ENCODE measurements at regions not wholly inside any gene's neighbourhood (a gene's known extent, or its start where the extent isn't known, plus 50 kb on each side); places are given as distances from the start of the nearest gene placed in this dataset.

DNA sequence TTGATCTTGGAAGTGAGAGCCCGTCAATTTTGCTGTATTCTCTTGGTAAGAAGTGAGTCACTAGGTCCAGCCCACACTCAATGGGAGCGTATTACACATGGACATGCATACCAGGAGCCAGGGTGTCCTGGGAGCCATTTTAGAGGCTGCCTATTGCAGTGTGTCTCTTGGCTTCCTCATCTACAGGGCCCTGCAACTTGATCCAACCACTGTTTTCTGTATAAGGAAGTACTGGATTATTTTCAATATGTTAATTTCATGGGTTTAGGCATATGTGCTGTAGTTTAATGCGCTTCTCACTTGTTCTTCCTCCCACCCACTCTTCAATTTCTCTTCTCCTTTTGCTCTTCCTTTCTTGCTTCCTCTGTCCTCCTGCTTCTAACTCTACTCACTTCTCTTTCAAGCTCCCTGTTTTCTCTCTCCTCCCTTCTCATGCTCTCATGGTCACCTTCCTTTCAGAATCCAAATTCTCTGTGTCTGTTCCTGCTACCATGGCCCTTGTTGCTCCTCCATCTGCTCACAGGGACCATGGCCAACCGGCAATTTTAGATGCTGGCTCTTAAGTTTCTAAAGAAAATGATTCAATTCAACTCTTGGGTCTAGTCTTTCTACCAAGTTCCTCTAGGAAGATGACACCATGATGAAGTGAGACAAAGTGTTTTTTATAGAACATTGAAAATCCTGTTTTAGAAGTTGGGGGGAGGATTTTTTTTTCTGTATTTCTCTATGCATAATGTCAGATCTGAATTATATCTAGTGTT is 152.0 kb upstream of the ZEB2 start:
- Mint-ChIP-seq H3K4me1 (ENCODE audit: low read depth) (no peaks in the 10 kb centered on the region), H3K36me3 (ENCODE audit: low read depth) (no peaks in the 10 kb centered on the region), H3K27ac (ENCODE audit: unreplicated experiment) (no peak overlapping the region), H3K27me3 (ENCODE audit: low read depth) (no peaks in the 10 kb centered on the region), H3K4me3 (ENCODE audit: unreplicated experiment) (no peak overlapping the region), H3K9me3 (ENCODE audit: low read depth) (peaks cover 3% of the 10 kb centered on the region)
- TF ChIP-seq, protein P1, sequence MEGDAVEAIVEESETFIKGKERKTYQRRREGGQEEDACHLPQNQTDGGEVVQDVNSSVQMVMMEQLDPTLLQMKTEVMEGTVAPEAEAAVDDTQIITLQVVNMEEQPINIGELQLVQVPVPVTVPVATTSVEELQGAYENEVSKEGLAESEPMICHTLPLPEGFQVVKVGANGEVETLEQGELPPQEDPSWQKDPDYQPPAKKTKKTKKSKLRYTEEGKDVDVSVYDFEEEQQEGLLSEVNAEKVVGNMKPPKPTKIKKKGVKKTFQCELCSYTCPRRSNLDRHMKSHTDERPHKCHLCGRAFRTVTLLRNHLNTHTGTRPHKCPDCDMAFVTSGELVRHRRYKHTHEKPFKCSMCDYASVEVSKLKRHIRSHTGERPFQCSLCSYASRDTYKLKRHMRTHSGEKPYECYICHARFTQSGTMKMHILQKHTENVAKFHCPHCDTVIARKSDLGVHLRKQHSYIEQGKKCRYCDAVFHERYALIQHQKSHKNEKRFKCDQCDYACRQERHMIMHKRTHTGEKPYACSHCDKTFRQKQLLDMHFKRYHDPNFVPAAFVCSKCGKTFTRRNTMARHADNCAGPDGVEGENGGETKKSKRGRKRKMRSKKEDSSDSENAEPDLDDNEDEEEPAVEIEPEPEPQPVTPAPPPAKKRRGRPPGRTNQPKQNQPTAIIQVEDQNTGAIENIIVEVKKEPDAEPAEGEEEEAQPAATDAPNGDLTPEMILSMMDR (IDR thresholded peaks at IDR 0.05) = no peak
- no peak for DNase-seq (ENCODE audit: low spot score)

DNA sequence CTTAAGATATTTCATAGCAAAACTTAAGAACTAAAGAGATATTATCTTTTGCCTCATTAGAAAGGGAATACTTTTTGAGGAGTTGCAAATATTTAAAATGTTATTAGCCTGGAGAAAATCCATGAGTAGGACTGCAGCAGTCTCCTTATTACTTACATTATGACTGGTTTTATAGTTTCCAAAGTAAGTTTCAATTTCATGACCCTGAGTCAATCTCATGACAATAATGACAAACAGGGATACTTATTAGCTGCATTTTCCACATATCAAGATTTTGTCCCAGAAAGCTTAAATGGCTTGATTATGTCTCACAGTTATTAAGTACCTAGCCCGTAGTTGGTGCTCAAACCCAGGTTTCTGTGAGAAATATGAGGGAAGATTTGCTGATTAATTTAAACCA is 150.8 kb upstream of the ZEB2 start:
- Mint-ChIP-seq H3K4me3 (ENCODE audit: unreplicated experiment) (no peak overlapping the region), H3K27me3 (ENCODE audit: low read depth) (no peaks in the 10 kb centered on the region), H3K36me3 (ENCODE audit: low read depth) (no peaks in the 10 kb centered on the region), H3K27ac (ENCODE audit: unreplicated experiment) (no peak overlapping the region), H3K9me3 (ENCODE audit: low read depth) (peaks cover 3% of the 10 kb centered on the region), H3K4me1 (ENCODE audit: low read depth) (peaks cover 6% of the 10 kb centered on the region)
- DNase-seq (ENCODE audit: low spot score) = no peak
- TF ChIP-seq, protein P1 (IDR thresholded peaks at IDR 0.05) = no peak

DNA sequence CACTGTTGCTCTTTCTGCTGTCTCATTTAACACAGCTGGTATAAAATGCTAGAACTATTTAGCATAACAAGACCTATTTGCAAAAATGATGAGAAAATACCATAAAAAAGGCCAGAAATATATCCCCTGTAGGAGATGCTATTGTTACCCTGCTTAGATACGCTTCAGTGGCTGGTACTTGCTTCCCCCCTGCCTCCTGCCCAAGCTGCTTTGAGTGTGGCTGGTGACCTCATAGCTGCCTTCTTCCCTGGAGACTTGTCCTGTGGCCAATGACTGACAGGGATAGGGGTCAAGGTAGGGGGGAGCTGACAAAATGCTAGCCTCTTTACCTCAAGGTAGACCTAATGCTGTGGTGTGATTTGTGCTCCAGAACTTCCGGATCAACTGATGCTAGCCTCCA is 150.2 kb upstream of the ZEB2 start:
- no peak overlapping the region for H3K4me3 Mint-ChIP-seq (ENCODE audit: unreplicated experiment)
- H3K27ac Mint-ChIP-seq (ENCODE audit: unreplicated experiment) = no peak overlapping the region
- H3K27me3 Mint-ChIP-seq (ENCODE audit: low read depth) = no peaks in the 10 kb centered on the region
- peaks cover 3% of the 10 kb centered on the region for H3K9me3 Mint-ChIP-seq (ENCODE audit: low read depth)
- no peaks in the 10 kb centered on the region for H3K36me3 Mint-ChIP-seq (ENCODE audit: low read depth)
- TF ChIP-seq, protein P1 (IDR thresholded peaks at IDR 0.05) = no peak
- H3K4me1 Mint-ChIP-seq (ENCODE audit: low read depth) = peaks cover 6% of the 10 kb centered on the region
- no peak for DNase-seq (ENCODE audit: low spot score)

DNA sequence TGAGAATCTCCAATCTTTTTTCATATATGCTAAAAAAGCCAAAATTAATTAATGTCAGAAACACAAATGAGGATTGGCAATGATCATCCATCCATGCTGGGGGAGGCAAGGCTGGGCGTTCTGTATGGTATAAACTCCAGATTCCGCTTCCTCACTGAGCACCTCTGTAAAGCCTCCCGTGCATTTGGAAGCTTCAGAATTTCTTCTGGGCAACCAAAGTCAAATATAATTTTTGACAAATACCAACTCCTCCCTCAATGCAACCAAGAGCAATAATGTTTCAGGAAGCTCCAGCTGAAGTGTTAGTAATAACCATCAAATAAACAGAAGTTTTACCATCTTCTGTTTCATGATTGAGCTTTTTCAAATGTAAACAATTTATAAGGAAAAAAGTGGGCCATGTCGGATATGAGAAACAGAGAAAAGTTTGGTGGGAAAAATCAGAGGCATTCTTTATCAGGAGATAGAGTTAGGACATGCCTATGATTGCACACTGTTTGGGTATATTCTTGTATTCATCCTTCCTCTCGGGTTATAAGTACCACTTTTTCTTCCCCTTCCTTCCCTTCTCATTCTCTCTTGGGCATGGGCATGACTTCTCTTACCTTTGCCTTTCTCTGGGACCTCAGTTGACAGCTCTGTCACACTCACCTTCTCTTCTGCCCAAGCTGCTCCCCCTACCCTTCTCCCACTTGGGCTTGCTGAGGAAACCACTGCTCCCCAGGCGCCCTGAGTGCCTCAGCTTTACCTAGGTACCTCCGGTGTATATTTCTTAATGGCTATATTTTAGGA is 149.5 kb upstream of the ZEB2 start:
- Mint-ChIP-seq H3K27ac (ENCODE audit: unreplicated experiment) (no peak overlapping the region), H3K4me3 (ENCODE audit: unreplicated experiment) (no peak overlapping the region), H3K27me3 (ENCODE audit: low read depth) (no peaks in the 10 kb centered on the region), H3K9me3 (ENCODE audit: low read depth) (peaks cover 3% of the 10 kb centered on the region), H3K4me1 (ENCODE audit: low read depth) (peaks cover 6% of the 10 kb centered on the region), H3K36me3 (ENCODE audit: low read depth) (no peaks in the 10 kb centered on the region)
- no peak for DNase-seq (ENCODE audit: low spot score)
- TF ChIP-seq, protein P1 (IDR thresholded peaks at IDR 0.05) = no peak

DNA sequence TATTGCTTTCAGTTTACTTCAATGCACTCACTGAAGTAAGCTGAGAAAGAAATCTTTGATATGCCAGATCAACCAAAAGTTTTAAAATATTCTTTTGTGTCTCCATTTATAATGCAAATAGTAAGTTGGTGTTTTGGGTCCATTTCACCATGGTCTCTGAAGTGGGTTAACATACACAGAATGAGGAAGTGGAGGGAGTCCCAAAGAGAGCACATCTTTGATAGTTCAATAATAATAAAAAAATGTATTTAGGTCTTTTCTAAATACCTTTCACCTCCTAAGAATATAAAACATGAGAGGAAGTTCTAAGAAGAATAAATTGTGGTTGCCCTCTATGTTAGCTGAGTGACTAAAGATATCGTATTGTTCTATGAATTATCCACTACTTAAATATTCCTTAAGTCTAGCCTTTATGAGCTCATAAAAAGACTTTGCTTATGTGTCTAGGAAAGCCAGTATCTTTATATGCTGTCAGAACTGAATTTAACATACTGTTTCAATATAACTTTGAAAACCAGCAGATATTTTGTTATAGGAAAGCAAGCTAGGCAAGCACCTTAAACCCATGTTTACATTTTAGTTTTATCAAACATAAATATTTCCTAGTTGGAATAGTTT is 148.7 kb upstream of the ZEB2 start:
- Mint-ChIP-seq H3K27me3 (ENCODE audit: low read depth) (no peaks in the 10 kb centered on the region), H3K9me3 (ENCODE audit: low read depth) (peaks cover 3% of the 10 kb centered on the region), H3K4me1 (ENCODE audit: low read depth) (peaks cover 6% of the 10 kb centered on the region), H3K27ac (ENCODE audit: unreplicated experiment) (no peak overlapping the region), H3K4me3 (ENCODE audit: unreplicated experiment) (no peak overlapping the region), H3K36me3 (ENCODE audit: low read depth) (no peaks in the 10 kb centered on the region)
- TF ChIP-seq, protein P1 (IDR thresholded peaks at IDR 0.05) = no peak
- no peak for DNase-seq (ENCODE audit: low spot score)
